HCT116 (cell line): ENCODE measurements at regions not wholly inside any gene's neighbourhood (a gene's known extent, or its start where the extent isn't known, plus 50 kb on each side); places are given as distances from the start of the nearest gene placed in this dataset.

Experiments
- ATAC-seq: fragments of 200-7000 bp; cut with Tn5 transposase; 2 replicates; pipeline ENCODE4 v1.9.1; 2020; ENCODE audit warnings: mild to moderate bottlenecking, moderate library complexity
- BruUV-seq: library from RNA; stranded (reverse); fragments of 400-500 nt; replicated peaks from 2 replicates; lab custom pipeline; 2021; lab: Mats Ljungman, UMichigan
- CTCF ChIA-PET: fragments of 300-600 bp; sonication (Branson Sonifier 250); formaldehyde crosslinking; loops from one replicate; lab custom pipeline; 2021; ENCODE audit warnings: antibody characterized with exemption; lab: Charles Lee
- POLR2A ChIA-PET: fragments of 300-600, 350-600 bp; sonication (Branson Sonifier 250); formaldehyde crosslinking; loops from one replicate; lab custom pipeline; 2021; ENCODE audit warnings: antibody characterized with exemption; lab: Charles Lee
- RAD21 ChIA-PET, 2 experiments: fragments of 300-600 bp; sonication (Branson Sonifier 250); formaldehyde crosslinking; loops; one replicate each; lab custom pipeline; 2023; ENCODE audit warnings: low total read pairs in 2 of 2; ENCODE audit not compliant: uncharacterized antibody in 2 of 2, unreplicated experiment in 2 of 2, low non-redundant PET in 1 of 2; lab: Charles Lee
- DNase-seq: peaks from one replicate; pipeline ENCODE4 v3.0.0-alpha.2; 2010; ENCODE audit warnings: low read depth, low spot score
- H2AFZ ChIP-seq: fragments of 200-600 bp; shearing (Covaris generic), sonication (generic); 2 replicates; pipeline ENCODE4 v1.6.1; 2017; ENCODE audit warnings: low read depth, mixed run types, mixed read lengths, antibody characterized with exemption, low read length; ENCODE audit not compliant: poor library complexity, severe bottlenecking
- H3K27ac ChIP-seq: 2 replicates; pipeline ENCODE4 v1.5.1; 2012; ENCODE audit warnings: low read depth, low read length
- H3K27me3 ChIP-seq: fragments of 200-600 bp; sonication (generic); 2 replicates; pipeline ENCODE4 v1.6.1; 2016; ENCODE audit warnings: mixed run types, low read length, mixed read lengths; ENCODE audit not compliant: insufficient read depth
- H3K36me3 ChIP-seq, 2 experiments: fragments of 200-500 bp in 1 of 2; fragments of 200-600 bp in 1 of 2; sonication (Bioruptor generic) in 1 of 2; sonication (generic) in 1 of 2; 2 replicates each; pipeline versions ENCODE4 v1.5.1 to v1.6.1; 2014 to 2016; ENCODE audit warnings: low read length in 2 of 2, inconsistent platforms in 1 of 2, mixed read lengths in 1 of 2, mixed run types in 1 of 2; ENCODE audit not compliant: insufficient read depth in 2 of 2, control insufficient read depth in 1 of 2
- H3K4me1 ChIP-seq, 2 experiments: fragments of 200-600 bp in 1 of 2; sonication (generic) in 1 of 2; 2 replicates each; pipeline versions ENCODE4 v1.5.1 to v1.6.1; 2012 to 2017; ENCODE audit warnings: low read length in 2 of 2, inconsistent platforms in 1 of 2, mild to moderate bottlenecking in 1 of 2, mixed read lengths in 1 of 2, mixed run types in 1 of 2, moderate library complexity in 1 of 2; ENCODE audit not compliant: insufficient read depth in 2 of 2, control insufficient read depth in 1 of 2
- H3K4me2 ChIP-seq: fragments of 200-600 bp; sonication (generic); 2 replicates; pipeline ENCODE4 v1.6.1; 2017; ENCODE audit warnings: mixed run types, low read length, mixed read lengths
- H3K4me3 ChIP-seq, 2 experiments: fragments of 200-600 bp in 1 of 2; sonication (generic) in 1 of 2; replicated peaks in 1 of 2; 2 replicates each; pipeline ENCODE4 v1.5.1; 2011 to 2016; ENCODE audit warnings: low read length in 2 of 2, control low read depth in 1 of 2, low read depth in 1 of 2, mild to moderate bottlenecking in 1 of 2, mixed read lengths in 1 of 2, mixed run types in 1 of 2
- H3K79me2 ChIP-seq: fragments of 200-600 bp; sonication (generic); 2 replicates; pipeline ENCODE4 v1.6.1; 2017; ENCODE audit warnings: mild to moderate bottlenecking, mixed run types, low read length, moderate library complexity, mixed read lengths; ENCODE audit not compliant: insufficient read depth
- H3K9ac ChIP-seq: fragments of 200-600 bp; sonication (generic); 2 replicates; pipeline ENCODE4 v1.6.1; 2016; ENCODE audit warnings: low read length, mixed read lengths
- H3K9me2 ChIP-seq: fragments of 200-600 bp; sonication (generic), shearing (Covaris generic); 2 replicates; pipeline ENCODE4 v1.6.1; 2017; ENCODE audit warnings: mixed run types, mild to moderate bottlenecking, moderate library complexity; ENCODE audit not compliant: insufficient read depth
- H3K9me3 ChIP-seq, 2 experiments: fragments of 200-500 bp in 1 of 2; fragments of 200-600 bp in 1 of 2; sonication (Bioruptor generic) in 1 of 2; sonication (generic) in 1 of 2; 2 replicates each; pipeline ENCODE4 v1.6.1; 2014 to 2017; ENCODE audit warnings: low read length in 2 of 2, mixed read lengths in 2 of 2, inconsistent platforms in 1 of 2, low read depth in 1 of 2, mild to moderate bottlenecking in 1 of 2, mixed run types in 1 of 2, moderate library complexity in 1 of 2; ENCODE audit not compliant: control insufficient read depth in 1 of 2, insufficient read depth in 1 of 2
- H4K20me1 ChIP-seq: fragments of 200-600 bp; sonication (generic), shearing (Covaris generic); 2 replicates; pipeline ENCODE4 v1.6.1; 2017; ENCODE audit warnings: mixed run types, mild to moderate bottlenecking, moderate library complexity; ENCODE audit not compliant: insufficient read depth
- EZH2phosphoT487 ChIP-seq: fragments of 200-600 bp; IDR thresholded peaks from 2 replicates; pipeline ENCODE4 v1.6.1; 2018; ENCODE audit warnings: antibody characterized with exemption, borderline replicate concordance
- FOSL1 ChIP-seq: IDR thresholded peaks from 2 replicates; pipeline ENCODE4 v1.6.1; 2012; ENCODE audit warnings: low read depth
- REST ChIP-seq: IDR thresholded peaks from 2 replicates; pipeline ENCODE4 v1.6.1; 2012; ENCODE audit warnings: low read depth
- SIN3A ChIP-seq: IDR thresholded peaks from 2 replicates; pipeline ENCODE4 v1.6.1; 2012; ENCODE audit warnings: low read depth
- intact Hi-C: fragments of 100-400 bp; cut with micrococcal nuclease; formaldehyde crosslinking; loops from 2 replicates; pipeline ENCODE4 v1.10.0; 2022

DNA sequence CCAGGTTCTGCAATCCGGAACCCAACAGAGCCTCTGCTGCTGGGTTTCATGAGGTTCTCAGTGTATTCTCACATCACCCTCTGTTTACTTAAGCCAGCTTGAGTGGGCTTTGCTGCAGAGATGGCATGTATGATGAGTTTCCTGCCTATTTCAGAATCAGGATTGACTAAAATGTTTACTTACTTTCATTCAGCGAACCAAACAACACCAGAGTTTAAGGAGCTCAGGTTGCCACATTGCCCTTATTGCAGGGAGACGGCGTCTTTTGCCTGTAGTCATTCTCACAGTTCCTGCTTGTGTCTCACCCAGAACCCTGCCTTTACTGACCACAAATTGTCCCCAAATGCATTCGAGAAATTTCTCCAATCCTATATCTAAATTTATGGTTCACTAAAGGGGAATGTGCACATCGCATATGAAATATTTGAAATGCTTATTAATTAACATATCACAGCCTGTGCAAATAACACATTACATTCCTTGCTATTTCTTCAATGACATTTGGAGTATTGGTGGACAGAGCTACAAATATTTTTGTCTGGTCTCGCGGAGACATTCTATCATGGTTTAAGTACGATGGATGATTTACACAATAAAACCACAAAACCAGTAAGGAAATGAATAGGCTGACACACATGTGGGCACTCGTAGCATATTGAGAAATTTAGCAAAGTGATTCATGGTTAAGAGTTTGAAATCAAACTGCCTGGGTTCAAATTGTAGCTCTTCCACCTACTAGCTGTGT is 377.2 kb upstream of the CFAP20DC start (continued):
- TF ChIP-seq REST (no peak), EZH2phosphoT487 (no peak), SIN3A (no peak)

- TF ChIP-seq FOSL1: no peak
- TF ChIP-seq, all 23 proteins: peak for 0
- H3K4me3 ChIP-seq: no peak overlapping the region
- H3K79me2 ChIP-seq: no peaks in the 10 kb centered on the region
- no peaks in the 10 kb centered on the region for H3K36me3 ChIP-seq
- DNase-seq (no peak), ATAC-seq (no peak)
- BruUV-seq: no TSS peak
- H3K4me1 ChIP-seq: no peaks in the 10 kb centered on the region
- no peak overlapping the region for H3K4me2 ChIP-seq
- no peaks in the 10 kb centered on the region for H3K9me3 ChIP-seq
- intact Hi-C loops: no loop called here
- H4K20me1 ChIP-seq: no peaks in the 10 kb centered on the region
- H3K9ac ChIP-seq: no peak overlapping the region
- H3K27ac ChIP-seq: no peak overlapping the region
- ChIA-PET POLR2A (no interaction called here), RAD21 (no interaction called here), CTCF (no interaction called here)
- H2AFZ ChIP-seq: no peak overlapping the region
- peaks cover 49% of the 10 kb centered on the region for H3K27me3 ChIP-seq
- H3K9me2 ChIP-seq: no peaks in the 10 kb centered on the region
Observed at GRCh38 chr3:59425942-59426341, 376.1 kb upstream of the CFAP20DC start.
